EL (cell line): ENCODE measurements at regions not wholly inside any gene's neighbourhood (a gene's known extent, or its start where the extent isn't known, plus 50 kb on each side); places are given as distances from the start of the nearest gene placed in this dataset.
"Not testable (repeated sequence)": the region's sequence is repeated elsewhere in the genome, so short reads cannot be mapped to it uniquely, and the experiment has no call there.

ENCODE experiments used
- DNase-seq: peaks from one replicate; pipeline ENCODE4 v3.0.0-alpha.2; 2016

DNA sequence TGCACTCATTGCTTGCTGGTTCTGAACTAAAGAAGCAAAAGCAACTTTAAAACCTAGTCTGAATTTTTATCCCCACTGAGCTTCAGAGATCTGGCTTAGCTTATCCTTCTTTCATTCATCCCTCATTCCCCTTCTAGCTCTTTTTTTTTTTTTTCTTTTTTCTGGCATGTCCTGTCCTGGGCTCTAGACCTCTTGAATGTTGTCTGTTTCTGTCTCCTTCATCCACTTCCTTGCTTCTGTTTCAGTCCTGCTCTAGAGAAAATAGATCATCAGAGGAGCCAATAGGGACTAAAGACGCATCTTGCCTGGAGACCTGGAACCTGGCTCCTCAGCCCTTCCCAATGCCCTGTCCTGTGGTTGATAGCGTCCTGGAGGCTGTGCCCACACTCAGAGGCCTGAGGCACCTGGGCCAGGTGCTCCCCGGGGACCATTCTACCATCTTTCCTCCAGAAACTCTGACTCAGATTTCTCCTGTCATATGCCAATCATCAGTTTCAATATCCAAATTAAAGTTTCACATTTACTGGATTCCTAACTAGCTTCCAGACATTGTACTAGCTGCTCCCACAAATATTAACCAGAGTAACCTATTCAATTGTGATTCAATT, 115.7 kb upstream of the GATB start:
- no peak for DNase-seq

DNA sequence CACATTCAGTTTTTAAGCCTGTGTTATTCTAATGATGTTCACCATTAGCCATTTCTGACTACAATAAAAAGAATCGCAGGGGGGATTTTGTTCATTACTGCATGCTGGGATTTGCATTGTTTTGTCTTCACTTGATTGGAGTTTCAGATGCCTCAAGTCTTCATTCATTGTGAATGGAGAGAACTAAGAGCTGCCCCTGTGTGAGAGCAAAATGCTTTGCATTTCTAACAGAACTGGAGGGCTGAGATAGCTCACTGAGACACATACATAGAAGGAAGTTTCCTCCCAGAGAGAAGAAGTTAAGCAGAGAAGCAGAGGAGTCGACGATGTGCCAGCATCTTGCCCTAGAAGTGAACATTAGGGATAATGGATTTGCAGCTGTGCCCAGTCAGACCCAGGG, 113.5 kb upstream of the GATB start:
- DNase-seq = no peak

DNA sequence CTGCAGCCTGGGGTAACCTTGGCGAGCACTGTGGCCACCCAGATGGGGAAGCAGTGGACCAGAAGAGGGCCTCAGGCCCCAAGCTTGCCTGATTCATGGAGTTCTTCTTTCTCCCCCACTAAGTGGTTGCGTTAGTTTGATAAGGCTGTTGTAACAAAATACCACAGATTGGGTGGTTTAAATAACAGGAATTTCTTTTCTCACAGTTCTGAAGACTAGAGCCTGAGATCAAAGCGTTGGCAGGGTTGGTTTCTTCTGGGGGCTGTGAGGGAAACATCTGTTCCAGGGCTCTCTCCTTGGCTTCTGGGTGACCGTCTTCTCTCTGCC, 105.7 kb upstream of the GATB start:
- no peak for DNase-seq

DNA sequence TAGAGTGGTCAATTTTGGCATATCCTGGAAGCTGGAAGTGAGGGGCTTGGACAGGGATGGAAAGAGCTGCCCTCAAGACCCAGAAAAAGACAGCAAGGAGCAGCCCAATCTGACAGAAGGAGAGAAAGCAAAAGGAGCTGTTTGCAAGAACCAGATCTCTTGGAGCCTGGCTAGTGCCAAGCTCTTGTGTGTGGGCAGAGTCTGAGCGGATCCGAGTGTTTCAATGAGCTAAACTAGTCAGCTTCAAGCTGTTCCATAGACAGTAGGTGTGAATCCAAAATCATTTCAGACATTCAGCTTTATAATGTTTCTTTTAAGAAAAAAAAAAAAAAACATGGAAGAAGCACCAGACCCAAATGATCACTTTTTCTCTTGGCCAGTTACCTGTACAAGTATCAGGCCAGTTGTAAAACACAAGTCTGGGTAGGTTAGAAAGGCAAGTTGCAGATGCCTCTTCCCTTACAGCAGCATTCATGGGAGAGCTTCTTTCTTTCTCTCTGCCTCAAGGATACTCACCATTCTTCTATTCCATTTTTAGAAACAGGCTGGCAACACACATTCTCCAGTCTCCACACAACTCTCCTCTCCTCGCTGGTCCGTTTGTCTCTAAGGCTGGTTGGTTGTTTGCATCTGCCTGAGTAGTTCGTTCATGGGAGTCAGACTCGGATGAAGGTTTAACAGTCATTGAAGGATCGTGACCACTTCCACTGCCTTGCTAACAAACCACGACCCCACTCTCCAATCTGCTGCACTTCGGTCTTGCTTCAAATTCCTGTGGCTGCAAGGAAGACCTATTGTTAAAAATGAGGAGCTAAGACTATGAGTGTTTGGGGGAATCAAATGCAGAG, 105.2 kb upstream of the GATB start:
- DNase-seq = no peak

DNA sequence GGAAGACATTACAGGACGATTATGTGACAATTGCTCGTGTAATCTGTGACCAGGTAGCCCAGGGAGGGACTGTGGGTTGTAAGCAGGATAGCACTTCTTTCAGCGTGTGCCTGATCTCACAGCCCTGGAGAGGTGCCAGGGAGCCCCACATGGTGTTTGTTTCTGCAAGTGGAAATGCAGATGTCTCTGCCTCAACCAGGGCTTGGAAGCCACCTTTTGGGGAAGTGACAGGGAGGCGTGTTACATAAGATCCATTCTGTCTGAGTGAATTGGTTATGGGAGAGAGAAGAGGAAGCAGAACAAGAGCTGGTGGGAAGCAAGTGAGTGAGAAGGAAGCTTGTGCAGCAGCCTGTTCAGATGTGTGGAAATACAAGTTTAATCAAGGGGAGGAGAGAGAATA, 104.5 kb upstream of the GATB start:
- no peak for DNase-seq

DNA sequence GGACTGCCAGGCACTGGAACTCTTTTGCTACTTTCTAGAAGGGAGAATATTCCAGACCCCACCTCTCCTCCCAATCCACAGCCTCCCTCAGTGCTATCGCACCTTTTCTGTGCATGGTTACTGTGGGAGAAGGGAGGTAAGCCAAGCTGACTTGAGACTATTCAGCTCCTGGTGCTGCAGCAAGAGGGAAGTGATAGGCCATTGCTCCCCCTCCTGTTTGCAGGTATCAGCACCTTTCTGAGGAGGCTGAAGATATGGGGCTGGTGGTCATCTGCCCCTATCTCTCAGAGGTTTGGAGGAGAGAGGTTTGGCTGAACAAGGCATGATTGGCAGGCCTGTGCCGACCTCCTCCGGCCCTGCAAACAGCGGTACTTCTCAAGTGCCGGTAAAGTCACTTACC, 103.3 kb upstream of the GATB start:
- no peak for DNase-seq

DNA sequence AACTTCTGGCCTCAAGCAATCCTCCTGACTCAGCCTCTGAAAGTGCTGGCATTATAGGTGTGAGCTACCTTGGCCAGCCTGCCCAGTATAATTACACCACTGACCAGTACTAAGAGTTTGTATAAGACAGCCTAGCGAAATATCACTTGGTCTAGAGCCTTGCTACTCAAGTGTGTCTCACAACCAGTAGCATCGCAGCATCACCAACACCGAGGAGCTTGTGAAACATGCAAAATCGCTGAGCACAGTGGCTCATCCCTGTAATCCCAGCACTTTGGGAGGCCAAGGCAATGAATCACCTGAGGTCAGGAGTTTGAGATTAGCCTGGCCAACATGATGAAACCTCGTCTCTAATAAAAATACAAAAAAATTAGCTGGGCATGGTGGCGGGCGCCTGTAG, 102.0 kb upstream of the GATB start:
- DNase-seq = peak; percentile 56

DNA sequence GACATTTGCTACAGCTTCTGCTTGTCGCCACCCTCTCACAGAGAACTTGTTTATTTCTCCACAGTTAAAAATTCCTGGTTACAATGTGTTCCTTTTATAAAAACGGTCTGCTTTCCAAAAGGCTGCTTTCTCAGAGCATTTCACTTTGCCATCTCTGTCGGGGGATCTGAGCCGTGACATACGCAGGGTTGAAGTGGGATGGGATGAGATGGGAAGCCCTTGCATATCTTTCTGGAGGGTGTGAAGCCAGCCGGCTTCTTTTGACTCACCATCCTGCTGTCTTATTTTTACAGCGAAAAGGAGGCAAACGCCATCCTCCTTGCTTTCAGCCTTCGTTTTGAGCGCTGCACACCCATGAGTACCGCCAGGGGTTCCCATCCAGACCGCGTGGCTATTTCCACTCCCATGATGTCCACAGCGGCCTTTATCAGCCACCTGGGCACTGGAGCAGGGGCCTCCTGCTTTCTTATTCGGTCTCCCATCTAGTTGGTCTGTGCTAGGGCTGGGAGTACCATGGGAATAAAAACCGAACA, 99.8 kb upstream of the GATB start:
- DNase-seq = no peak

DNA sequence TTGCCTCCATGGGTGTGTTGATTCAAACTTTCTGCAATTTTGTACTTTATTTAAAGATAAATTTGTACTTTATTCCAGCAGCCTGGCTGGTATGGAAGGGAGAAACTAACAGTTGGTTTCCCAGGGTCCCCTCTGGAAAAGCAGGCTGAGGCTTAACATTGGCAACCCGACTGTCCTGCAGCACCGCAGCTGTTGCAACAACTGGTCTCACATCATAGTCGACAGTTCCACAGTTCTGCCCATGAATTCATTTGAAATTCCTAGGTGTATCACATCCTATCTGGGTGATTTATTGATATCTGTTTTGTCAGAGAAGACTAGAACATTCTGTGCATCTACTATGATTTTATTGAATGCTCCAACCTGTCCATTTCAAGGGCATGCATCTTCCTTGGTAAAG, 98.8 kb upstream of the GATB start:
- DNase-seq = no peak

DNA sequence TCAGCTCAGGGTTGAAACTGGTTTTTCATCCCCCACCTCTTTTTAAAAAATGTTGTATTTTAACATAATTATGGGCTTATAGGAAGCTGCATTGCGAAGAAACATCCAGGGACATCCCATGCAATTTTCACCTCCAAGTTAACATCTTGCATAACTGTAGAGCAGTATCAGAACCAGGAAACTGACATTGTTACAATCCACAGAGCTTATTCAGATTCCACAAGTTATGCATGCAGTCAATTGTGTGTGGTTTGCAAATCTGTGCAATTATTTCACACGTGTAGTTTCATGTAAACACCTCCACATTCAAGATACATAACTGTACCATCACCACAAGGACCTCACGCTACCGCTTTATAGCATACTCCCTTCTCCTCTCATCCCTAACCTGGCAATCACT, 97.5 kb upstream of the GATB start:
- DNase-seq = no peak

DNA sequence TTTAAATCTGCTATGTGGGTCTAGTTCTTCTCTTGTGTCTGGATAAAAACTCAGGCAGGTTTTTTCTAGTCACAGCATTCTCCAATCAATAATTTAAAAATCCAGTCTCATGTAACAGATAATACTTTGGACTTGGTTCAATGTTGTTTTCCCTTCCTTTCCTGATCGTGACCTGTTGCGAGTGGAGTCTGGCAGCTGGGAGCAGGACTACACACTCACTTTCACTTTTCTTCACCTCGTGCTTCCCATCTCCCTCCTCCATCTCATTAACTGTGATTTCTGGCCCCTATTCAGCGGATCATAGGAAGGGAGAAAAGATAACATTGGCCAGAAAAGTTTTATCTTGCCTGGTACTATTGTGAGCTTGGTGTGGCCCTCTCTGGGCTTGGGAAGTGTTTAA, 96.6 kb upstream of the GATB start:
- DNase-seq = no peak

DNA sequence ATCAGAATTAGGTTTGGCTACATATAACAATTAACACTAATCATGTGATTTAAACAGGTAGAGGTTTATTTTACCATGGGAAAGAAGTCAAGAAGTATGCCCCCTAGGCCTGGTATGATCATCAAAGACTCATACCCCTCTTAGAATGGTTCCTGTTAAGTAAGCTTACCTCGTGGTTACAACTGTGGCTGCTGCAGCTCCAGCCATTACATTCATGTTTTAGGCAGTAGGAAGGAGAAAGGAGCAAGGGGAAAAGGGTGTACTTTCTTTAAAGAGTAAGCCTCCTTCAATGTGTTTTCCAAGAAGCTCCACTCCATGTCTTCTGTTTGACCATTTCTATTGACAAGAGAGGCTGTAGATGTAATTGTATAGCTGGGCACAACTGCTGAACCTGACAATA, 94.9 kb upstream of the GATB start:
- no peak for DNase-seq

DNA sequence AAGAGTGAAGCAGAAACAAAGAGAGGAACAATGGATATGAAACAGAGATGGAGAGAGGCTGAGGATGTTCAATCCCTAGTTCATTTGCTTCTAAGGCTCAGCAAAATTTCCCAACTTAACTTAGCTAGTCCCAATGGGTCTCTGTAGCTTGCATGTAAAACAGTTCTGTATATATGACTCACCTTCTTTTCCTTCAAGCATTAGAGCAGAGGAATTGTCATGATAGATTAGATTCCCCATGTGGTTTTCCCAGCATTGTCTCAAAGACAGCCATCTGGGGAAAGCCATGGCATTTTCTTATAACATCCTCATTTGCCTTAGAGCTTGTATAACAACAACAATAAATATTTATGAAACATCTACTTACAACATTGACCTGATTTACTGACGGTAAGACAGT, 93.9 kb upstream of the GATB start:
- DNase-seq = peak; percentile 27

DNA sequence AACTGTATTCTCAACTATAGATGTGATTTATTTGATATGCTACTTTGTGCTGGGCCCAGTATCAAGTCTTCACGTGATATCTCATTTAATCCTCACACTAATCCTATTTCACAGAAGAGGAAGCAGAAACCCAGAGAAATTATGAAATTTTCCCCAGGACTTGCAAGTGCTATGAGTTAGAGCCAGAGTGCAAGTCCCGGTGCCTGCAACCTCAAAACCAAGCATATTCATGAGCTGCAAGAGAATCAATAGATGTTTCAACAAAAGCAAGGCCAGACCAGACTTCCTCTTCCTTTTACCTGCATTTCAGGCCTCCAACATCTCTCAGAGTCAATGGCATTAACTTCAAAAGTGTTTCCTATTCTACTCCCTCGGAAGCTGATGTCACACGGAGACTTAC, 92.2 kb upstream of the GATB start:
- DNase-seq = no peak

DNA sequence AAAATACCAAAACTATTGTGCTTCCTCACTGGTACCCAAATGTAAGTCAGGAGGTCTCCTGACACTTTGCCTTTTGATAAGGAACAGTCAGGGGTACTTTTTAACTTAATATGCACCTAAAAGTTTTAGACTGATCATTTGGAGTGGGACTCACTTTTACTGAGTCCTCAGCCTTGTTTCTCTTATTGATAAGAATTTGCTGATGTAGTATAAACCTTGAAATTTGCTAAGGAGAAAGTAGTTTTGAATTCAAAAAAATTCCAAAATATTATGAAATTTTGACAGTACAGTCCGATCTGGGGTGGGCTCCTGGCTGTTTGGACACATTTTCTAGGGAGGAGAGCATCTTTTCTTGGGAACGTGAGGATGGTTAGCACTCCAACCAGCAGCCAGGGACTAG, 91.4 kb upstream of the GATB start:
- DNase-seq = no peak

DNA sequence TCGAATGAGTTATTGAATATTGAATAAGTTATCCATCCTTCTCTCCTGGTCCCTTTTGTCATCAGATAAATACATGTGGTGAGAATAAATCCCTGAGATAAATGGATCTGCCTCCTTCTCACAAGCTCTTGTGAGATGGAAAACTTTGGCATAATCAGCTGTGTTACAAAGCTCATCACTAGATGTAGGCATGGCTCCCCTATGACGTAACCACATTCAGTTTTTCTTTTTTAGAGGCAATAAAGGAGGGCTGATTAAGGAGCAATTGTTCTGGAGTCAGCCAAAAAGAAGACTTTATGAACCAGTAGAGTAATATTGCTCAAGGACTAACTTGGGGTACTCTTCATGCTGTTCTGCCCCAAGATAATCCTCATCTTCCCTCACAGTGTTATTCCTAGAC, 90.5 kb upstream of the GATB start:
- DNase-seq = no peak

DNA sequence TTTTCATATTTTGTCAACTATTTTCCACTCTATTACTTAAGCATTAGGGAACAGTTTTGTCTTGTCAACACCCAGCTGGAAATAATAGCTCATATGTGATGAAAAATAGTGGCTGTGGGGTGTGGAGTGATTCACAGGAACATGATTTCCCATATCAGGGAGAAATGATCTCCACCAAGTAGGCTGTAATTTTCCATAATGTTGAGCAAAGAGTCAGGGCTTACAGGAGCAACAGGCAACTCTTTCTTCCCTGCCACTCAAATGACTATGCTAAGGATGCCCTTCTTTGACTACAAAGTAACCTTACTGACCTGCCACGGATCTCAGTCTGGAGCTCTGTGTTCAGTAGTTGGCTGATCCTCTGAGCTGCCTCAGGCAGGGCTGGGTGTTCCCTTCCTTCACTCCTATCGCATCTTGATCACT, 90.0 kb upstream of the GATB start:
- DNase-seq = peak; percentile 2

DNA sequence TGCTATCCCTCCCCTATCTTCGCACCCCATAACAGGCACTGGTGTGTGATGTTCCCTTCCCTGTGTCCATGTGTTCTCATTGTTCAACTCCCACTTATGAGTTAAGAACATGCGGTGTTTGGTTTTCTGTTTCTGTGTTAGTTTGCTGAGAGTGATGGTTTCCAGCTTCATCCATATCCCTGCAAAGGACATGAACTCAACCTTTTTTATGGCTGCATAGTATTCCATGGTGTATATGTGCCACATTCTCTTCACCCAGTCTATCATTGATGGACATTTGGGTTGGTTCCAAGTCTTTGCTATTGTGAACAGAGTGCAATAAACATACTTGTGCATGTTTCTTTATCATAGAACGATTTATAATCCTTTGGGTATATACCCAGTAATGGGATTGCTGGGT, 84.7 kb upstream of the GATB start:
- DNase-seq = not testable (repeated sequence)

DNA sequence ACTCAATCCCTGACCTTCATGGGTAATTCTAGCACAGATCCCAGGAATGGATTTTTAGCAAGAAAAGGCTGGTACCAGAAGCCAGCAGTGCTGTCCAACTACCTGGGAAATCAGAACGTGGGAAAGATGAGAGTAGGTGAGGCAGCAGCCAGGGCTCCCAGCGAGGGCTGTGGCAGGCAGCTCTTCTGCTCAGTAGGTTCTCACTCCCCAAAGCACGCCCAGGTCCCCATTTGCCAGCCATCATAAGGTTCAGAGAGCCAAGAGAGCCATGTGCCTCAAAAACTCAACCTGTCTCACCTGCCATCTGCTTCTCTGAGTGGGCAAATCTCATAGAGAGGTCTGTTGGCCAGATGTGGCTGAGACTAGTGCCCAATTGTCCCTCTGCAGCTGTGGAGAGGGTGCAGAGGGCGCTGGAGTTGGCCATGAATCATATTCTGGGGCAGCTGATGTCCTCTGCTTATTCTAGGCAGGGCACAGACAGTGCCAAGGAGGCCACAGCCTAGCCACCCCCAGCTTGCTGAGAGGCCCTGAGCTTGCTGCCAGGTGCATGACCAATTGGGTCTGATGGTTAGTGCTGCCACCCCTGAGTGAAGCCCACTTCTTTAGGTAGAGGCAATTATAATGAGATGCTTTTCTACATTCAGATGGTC, 81.7 kb upstream of the GATB start:
- DNase-seq = no peak

DNA sequence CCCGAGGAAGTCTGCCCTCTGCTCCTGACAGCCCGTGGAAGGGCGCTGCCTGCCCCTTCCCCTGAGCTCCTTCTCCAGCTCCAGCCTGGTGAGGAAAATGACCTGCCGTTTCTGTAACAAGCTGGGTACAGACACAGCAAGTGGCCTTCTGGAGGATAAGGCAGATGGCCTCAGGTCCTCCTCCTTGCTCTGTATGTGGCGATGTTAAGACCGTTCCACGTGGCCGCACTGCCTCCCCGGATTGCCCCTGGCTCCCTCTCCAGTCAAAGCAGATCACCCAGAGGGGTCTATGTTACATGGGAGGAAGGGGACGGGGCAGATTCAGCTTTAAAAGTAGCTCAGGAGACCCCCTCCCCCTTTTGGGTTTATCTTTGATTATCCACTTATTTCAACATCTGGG, 80.3 kb upstream of the GATB start:
- DNase-seq = no peak

DNA sequence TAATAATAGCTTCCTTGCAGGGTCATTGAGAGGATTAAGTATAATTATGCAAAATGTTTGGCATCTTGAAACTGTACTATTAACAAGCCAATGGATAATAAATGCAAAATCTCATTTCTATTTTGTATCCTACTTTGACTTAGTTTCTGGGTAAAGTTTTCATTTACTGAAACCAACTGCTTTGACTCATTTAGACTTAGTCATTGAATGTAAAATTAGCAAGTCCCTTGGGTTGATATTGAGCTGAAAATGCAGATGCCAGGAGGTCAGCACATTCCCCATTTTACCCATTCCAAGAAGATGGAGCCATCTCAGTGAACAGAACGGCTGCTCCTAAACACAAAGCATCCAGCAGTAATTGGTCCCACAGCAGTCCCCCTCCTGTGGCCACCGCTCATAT, 74.7 kb upstream of the GATB start:
- DNase-seq = no peak

DNA sequence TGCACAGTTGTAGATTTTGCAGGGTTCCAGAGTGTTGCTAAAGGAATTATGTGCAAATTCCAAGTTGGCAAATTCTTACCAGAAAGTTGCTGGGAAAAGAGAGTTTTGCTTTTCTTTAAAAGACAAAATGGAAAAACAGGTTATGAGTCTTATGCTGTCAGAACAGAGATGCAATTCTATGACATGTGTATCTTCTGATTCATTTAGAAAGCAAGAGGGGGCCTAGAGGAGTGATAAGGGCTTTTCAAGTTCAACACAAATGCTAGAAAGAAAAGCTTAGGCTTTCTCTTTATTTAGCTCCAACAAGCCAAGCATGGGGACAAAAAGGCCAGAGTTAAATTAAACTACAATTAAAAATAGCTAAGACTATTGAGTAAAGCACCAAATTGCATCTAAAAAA, 72.4 kb upstream of the GATB start:
- no peak for DNase-seq

DNA sequence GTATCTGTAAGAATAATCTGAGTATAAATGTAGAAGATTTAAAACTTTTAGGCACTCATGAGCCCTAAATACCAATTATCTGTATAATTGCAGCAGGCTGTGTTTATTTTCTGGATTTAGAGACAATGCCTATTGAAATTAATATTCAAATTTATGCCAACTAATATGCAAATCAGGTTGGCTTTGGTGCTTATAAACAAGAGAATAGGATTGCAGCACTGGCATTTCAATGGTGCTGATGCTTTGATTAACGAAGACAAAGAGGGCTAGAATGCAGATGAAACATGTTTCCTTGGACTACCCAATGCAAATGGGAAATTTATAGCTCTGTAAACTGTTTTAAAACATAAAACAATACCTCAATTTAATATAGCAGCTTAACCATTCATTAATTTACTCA, 70.7 kb upstream of the GATB start:
- DNase-seq = no peak

DNA sequence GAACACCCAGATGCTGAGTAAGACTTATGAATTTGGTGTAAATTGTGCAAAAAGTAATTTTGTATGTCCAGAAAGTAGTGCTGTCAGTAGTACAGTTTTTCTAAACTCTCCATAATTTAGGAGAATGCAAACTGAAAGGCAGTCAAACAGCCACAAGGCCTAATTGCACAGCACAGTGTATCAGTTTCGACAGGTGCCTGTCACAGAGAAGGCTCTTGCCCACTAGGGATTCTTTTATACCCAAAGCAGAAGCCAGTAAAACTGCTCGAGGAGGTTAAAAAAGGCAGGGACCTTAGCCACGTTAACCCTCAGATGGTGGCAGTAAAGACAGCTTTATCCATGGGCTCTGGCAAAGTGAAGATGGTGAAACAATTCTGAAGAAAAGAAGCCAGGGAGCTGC, 69.4 kb upstream of the GATB start:
- no peak for DNase-seq
